Stimulated activated CD4-positive, alpha-beta T cell treated with anti-CD3 and anti-CD28 coated beads, Interleukin-1b, Interleukin-23, amount 100 ng/mL, for 48 hours (primary cell): ENCODE measurements at regions not wholly inside any gene's neighbourhood (a gene's known extent, or its start where the extent isn't known, plus 50 kb on each side); places are given as distances from the start of the nearest gene placed in this dataset.

Experiments
- DNase-seq: peaks from one replicate; pipeline ENCODE4 v3.0.0-alpha.2; 2020

DNA sequence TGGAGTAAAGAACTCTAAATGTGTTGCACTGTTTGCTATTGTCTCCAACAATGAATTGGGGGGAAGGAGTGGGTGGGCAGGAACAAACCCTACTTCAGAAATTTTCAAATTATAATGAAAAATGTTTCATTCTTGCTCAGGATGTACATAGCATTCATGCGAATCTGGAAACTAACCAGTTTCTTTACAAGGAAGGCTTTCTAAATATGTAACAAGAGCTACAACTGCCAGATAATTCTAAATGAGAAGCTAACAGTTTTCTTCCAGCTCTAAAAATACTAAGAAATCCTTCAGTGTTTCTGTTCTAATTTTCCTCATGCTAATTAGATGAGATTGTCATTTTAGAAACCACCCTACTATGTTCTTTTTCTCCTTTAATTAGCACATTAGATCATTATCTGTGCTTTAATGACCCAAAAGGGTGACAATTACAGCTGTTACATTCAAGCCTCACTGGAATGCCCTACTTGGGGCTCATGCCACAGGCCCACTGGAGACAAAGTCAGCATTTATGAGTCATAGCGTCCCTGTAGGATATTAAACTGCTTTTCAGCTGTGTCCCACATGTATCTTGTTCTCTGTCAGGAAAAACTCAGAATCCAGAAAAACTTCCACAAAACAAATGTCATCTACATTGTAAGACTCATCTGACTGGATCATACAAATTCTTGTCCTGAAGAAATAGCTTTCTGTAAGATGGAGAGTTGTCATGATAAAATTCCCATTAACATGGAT lies 804.6 kb upstream of the CXADR start:
- DNase-seq = no peak

DNA sequence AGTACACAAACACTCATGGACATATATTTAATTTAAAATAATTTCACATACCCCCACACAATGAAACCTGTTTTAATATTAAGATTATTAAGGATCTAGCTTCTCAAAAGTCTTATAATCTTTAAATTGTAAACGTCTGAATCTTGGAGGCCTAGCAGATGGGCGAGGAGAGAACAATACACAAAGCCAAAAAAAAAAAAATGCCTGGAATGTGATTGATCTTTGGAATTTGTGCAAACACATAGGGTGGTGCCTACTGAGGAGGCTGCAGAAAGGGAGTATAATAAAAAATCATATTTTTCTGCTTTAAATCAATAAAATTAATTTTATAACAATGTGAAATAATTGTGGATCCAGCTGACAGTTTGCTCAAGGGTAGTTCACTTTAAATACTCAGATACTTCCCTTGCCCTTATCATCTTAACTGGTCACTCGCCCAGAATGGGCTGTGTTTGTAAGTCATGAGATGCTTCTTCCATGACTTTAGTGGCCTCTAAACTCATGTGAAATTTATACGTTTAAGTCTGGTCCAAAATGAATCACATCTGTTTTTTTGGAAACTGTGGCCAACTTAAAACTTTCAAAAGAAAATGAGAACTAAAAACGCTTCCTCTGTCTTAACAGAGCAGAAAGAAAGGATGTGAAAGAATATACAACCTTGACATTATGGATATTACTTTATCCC lies 802.8 kb upstream of the CXADR start:
- DNase-seq = no peak

DNA sequence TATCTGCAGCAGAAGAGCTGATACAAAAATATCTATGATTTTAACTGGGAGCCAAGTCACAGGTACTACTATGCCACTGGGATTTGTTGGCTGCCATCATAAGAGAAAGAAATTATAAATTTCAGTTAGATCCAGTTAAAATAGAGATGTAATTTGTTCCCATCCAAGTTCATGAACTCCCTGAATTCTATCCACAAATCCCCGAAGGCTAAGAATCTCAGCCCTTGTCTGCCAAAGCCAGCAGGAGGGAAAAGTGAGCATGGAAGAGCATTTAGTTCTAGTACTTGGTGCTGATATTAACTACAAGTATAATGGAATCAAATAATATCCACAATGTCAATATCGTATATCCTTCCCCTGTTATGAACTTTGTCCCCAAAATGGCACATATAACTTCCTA lies 801.1 kb upstream of the CXADR start:
- DNase-seq = no peak

DNA sequence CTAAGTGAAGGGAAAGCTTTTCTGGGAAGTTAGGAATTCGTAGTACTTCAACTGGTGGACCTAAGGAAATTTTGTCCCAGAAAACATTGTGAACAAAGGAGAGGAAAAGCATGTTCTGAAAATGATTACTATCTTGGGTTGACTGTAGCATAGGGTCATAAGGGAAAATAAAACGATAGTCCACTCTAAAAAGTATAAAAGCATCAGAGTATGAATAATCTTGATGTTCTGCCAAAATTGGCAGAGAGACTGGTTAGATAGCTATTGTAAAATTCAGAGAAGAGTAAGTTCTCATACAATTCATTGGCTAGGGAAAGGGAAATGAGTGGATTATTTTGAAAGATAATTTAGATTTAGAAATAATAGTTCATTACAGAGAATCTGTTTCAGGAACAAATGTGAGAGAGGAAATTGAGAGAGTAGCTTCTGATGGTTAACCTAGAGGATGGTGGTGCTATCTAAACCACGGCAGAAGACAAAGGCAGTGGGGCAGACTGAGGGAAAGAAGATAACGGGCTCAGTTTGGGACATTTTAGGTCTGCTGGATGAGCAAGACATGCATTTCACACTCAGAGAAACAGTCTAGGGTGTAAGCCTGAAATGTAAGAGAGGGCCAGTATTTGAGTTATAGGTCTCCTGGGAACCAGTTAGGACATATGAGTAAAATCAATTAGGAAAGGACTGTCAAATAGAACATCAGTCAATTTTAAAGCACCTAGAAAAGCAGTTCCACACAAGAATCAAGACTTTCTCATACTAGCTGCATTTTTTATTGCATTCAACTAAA lies 799.3 kb upstream of the CXADR start:
- no peak for DNase-seq

DNA sequence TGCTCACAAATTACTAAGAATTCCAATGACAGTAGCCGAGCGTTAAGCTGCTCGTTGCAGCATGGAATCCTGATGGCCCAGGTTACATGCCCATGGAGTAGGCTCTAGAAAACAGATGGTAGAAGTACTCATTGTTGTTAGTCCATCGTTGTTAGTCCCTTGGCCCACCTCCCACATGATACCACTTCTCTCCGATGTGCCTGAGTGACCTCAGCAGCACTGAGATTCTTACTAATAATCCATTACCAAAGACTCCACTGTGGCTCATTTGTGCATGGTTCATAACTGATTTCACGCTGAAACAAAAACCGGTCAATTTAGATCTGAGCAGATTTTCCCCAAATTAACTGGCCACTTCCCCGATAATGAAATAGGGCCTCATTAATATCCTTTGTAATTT lies 772.3 kb upstream of the CXADR start:
- DNase-seq = no peak

DNA sequence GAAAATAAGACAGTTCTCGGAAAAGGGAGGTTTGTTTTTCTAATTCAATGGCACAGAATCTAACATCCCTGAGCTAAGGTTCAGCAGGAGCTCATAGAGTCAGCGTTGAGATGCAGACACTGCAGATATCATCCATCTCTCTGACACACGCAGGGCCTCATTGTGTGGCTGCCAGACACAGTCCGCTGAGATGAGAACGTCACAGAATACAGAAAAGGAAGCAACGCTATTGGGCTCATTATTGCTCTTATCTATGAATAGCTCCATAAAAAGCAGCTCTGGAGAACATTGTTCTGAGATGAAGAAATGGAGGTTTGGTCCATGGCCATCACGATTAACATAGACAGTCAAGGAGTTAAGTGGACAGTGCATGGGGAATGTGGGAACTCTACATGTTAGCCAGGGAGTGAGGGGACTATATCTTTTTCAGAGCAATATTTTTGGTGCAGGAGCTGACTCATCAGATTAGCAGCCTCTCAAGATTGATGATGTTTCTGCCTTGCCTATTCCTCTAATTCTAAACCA lies 771.6 kb upstream of the CXADR start:
- no peak for DNase-seq

DNA sequence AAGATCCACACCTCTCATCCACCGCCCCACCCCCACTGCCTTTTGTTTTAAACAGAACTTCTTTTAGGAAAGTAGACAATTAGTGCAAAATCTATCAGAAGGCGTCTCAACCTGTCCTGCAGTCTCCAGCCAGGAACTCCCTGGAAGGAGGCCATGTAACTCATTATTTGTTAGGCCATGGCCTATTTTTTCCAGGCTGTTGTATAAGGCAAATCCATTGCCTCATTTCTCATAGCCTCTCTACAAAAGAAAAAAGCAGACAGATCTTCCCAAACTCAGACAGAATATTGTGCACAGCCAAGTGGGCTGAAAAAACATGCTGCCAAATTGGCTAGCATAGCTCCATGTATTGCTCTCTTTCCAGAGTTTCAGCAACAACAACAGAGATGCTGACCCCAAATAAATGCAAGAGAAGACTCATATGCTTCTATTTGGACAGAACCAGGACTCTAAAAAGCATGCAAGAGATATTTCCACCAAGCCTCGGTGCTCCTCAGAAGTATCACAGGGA lies 770.7 kb upstream of the CXADR start:
- DNase-seq = no peak

DNA sequence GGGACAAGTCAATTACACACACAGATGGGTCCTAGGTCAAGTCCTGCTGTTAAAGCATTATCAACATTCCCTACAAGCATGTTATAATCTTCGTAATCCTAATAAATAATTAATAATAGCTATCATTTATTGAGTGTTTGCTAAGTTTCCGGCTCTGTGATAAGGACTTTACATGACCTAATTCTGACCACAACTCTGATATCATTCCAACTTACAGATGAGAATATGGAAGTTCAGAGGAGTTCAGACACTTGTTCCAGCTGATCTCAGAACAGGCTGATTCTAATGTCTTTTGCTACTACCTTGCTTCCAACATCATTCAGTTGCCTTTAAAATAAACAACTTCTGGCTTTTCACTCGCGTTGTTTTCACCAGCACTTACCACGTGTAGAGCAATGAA lies 770.1 kb upstream of the CXADR start:
- no peak for DNase-seq

DNA sequence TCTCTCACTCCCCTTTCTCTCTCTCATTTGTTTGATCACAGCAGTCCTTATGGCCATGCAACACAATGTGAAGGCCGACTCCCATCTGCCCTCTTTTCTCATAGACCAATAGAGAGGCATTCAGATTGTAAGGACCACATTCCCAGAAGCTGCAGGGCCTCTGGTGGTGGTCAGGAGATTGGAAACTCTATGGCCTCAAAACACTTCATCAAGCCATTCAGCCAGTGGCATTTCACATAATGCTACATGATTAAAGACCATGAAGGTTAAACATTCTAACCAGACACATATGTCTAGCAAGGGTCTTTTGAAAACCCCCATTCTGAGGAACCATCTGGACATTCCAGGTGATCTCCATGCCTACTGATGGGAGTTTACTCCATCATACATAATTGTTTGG lies 769.5 kb upstream of the CXADR start:
- DNase-seq = no peak

DNA sequence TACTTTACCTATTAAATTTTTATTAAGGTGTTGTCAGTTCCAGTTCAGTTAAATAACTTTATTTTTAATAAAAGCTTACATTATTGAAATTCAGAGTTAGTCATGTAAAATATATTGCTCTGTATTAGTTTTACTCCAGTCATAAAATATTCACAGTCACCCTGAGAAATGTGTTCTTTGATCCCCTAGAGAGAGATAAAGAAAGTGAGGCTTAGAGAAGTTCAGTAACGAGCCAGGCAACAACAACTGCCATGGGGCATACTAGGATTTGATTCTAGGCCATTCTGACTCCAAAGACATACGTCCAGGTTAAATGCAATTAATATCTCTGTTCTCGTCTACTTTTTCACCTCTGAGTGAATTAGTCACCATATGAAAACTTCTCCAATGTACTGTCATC lies 761.9 kb upstream of the CXADR start:
- no peak for DNase-seq

DNA sequence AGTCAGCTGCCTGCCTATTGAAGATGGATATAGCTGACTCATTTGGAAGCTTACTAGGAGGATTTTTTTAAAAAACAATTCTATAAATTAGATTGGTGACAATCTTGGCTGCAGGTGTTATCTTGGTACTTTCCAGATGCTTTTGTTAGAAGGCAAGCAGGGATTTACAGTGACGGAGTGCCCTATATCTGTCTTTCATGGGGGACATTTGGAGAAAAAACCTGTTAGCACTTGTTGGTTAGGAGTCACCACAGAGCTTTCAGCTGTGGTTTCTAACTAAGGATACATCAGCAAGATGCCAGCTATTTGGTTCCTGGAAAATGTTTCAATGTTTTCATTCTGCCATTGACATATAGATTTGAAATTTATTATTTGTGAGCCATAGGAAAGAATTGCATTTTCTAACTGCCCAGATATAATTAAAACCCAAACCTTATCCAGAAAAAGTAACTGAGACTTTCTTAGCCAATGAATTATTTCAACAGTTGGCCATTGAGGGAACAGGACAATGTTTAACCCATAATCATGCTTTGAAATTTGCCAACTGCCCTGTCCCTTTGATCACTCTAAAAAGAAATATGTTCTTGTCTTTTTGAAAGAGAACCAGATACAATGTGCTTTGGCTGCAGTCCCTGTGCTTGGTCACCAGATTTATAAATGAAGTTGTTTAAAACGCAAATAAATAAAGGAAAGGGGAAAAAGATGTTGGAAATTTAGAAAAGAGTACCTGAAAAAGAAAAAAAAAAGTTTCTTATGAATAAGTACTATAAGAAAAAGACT lies 761.0 kb upstream of the CXADR start:
- DNase-seq = no peak

DNA sequence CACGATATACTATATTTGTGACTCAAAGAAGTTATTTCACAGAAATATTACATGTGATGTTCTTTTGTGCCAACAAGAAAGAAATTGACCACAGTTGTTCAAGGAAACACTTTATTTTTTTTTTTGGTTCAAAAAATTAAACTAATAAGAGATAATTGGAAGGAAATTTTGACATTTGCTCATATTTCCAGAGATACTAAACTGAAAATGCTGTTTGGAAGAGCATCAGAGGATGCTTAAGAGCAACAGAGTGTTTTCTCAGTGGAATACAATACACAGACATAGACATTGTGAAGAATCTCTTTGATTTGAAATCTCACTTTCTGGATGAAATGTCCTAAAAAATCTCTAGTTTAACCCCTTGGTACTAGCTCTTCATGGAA lies 760.4 kb upstream of the CXADR start:
- no peak for DNase-seq

DNA sequence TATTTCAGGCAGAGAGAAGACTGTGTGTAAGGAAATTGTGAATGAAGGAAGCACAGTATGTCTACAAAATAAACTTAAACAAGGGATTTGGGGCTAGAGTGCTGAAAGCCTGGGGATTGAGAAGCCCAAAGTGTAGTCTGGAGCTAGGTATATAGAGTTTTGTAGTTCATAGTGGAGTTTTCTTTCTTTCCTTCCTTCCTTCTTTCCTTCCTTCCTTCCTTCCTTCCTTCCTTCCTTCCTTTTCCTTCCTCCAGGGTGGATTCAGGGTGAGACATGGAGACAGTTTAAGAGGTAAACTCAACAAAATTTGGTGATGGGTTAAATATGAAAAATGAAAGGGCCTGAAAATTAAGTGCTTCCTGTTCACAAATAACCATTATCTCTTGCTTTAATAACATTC lies 757.8 kb upstream of the CXADR start:
- no peak for DNase-seq

DNA sequence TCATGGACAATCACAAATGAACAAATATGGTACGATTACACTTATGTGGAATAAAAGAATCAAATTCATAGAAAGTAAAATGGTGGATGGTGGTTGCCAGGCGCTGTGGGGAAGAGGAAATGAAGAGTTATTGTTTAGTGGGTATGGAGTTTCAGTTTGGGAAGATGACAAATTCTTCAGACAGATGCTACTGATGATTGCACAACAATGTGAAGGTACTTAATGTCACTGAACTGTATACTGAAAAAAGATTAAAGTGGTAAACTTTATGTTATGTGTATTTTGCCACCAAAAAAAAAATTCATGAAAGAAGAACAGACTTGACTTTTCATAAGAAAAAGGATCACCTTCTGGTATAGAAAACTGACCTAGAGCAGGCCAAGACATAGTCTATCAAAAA lies 745.6 kb upstream of the CXADR start:
- DNase-seq = no peak

DNA sequence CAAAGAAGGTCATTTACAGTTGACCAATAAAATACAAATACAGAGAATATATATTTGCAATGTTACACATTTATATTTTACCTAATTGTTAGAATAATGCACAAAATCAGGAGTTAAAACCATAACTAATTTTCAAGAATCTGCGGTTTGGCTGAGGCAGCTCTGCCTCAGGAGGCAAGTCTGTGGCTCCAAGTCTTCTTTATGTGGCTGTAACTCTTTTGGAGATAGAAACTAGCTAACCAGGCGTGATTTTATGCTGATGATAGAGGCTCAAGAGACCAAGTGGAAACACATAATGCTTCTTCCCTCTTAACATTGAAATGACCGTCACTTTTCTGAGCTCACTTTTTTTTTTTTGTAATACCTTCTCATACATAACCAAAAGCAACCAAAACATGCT lies 744.7 kb upstream of the CXADR start:
- DNase-seq = no peak

DNA sequence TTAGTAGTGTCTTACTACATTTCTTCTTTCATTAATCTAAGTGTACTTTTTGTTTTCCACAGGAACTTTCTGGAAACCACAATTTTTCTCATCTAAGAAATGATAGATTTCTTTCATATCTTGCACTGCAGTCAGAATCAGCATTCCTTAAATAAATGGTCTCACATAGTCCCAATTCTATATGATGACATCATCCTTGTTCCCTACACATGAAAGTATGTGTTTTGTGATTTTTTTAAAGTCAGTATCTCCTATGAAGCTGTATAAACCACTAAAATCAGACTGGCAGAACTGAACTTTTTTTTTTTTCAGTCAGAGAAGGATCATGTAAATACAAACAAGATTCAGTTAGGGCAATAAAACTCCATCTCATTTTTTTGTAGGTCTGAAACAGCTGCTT lies 742.6 kb upstream of the CXADR start:
- DNase-seq = no peak

DNA sequence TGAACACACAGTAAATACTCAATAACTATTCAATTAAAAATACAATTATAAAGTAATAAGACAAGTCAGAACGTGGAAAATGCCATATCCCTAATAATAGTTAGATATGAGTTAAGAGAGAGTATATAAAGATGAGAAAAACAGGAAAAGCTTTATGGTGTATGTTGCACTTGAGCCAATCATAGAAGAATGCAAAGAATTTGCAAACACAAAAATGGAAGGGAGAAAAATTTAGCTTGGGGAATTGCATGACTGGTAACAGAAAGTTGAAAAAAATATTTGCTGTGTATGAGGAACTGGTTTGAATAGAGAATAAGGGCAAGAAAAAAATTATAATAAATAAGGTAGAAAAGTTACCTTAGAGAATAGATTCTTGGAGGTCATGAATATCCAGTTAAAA lies 739.6 kb upstream of the CXADR start:
- DNase-seq = no peak

DNA sequence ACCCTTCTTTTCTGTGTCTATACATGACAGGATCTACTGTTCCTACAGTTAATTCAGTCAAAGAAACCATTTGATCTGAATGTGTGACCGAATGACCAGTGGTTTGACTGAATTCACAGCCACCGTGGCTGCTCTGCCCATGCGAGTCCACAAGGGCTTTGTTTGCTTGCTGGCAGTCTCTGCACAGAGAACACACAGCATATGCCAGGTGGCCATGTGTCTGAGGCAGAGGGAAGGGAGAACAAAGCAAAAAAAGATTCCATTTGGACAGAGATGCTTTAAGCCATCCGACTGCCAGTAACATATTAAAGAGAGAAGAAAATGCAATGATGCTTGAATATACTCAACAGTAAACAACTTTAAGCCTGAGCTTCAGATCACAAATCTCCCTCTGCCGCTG lies 737.8 kb upstream of the CXADR start:
- DNase-seq = no peak

DNA sequence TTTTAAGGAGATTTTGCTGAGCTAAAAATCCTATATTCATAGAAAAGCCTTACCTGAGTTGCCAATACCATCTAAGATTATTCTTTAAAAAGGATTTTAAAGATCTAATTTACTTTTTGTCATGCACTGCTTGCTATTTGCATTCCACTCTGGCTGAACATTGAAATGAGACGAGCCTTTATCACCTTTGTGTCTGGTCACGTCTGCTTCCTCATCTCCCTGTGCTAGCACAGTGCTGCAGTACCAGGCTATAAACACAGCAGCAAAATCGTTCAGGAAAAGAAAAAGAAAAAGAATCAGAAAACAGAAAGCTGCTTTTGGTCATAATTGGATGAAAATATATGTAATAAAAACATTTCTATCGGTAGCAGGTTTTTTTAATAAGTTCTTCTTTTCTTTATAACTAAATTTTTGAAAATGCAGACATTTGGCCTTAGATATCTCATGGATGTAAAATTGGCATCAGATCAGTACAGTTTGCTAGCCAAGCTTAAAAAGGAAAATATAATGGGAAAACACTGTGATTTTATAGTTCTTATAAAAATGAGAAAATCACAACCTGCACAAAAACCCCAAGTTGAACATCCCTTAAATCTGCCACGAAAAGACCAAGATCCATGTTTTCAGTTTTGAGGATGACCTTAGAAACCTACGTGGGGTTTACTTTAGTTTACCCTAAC lies 735.7 kb upstream of the CXADR start:
- DNase-seq = no peak

DNA sequence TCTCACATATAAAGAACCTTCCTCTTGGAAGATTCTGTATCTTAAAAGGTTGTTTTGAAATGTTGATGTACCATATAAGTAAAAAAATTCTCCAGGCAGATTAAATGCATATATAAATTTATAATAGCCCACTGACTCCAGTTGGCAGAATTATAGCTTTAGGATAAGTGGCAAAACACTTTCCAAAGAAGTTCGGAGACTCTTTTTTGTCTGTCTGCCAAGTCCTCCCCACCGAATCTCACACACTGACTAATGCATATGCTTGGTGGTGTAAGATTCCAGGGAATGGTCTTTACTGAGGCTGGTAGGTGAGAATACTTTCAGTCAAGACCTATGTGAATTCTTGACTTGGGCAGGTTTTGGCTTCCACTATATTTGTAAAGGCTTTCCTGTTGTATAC lies 724.3 kb upstream of the CXADR start:
- DNase-seq = no peak

DNA sequence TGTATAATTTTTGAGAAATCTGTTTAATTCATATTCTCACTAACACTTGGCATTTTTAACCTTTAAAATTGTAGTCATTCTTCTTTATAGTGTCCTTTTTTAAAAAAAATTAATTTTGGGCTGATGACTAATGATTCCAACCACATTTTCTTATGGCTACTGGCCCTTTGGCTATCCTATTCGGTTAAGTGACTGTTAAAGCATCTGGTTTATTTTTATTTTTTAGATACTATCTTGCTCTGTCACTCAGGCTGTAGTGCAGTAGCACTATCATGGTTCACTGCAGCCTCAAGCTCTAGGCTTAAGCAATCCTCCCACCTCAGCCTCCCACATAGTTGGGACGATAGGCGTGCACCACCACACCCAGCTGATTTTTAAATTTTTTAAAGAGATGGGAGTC lies 723.2 kb upstream of the CXADR start:
- no peak for DNase-seq

DNA sequence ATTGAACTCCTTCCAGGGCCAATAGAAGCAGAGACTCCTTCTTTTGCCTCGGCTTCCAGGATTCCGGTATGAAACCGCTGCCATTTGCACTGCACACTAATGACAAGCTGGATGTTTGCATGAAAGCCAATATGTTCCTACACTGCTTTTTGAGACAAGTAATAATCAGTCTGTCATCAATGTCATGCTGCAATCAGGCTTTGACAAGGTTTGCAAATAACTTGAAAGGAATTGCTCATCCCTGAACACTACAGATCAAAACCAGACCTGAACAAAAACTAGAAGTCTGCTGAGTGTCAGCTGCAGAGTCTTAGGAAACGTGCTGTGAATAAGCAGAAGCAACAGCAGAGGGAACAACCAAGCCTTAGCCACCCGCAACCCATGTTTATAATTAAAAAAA lies 720.7 kb upstream of the CXADR start:
- no peak for DNase-seq
